ENCODE measurements at regions not wholly inside any gene's neighbourhood (a gene's known extent, or its start where the extent isn't known, plus 50 kb on each side); places are given as distances from the start of the nearest gene placed in this dataset.

DNA sequence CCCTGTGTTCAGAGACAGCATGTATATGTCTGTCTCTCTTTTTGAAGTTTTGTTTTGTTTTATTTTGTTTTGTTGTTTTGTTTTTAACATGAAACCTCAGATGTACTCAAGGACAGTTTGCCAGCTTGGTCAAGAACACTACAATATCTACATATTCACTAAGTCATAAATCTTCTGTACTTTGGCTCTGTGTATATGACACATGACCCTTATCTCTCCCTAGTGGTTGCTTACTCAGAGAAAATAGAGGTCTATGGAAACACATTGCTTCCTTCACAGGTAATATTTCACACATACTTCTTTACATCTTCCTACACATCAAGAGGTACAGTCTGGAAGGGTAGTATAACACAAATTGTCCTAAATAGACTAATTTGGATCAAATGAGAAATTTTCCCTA is 312.6 kb upstream of the VRK2 start:
- Mint-ChIP-seq H3K4me1 (ENCODE audit: low read depth) (no peaks in the 10 kb centered on the region), H3K27me3 (no peaks in the 10 kb centered on the region), H3K36me3 (no peaks in the 10 kb centered on the region), H3K4me3 (no peak overlapping the region), H3K9me3 (no peaks in the 10 kb centered on the region), H3K27ac (no peak overlapping the region)
- DNase-seq: no peak
- ChIA-PET CTCF (no interaction called here), POLR2A (no interaction called here)
- intact Hi-C loops (cut with micrococcal nuclease): no loop called here

DNA sequence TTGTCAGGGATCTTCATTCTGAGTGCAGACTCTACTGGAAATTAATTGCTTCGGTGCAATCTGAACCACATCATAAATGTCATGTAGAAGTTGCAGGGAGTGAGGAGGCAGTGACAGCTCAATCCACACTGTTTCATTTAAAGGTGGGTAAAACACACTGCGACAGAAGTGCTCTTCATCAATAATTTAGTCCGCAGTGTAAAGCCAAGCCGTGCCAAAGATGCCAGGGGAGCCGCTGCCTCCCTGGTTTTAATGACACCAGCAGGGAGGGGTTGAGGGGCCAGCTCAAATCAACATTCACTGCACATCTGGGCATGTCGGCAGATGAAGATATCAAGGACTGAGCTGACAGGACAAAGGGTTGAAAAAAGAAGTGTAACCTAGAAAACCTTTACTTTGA is 305.7 kb upstream of the VRK2 start:
- H3K36me3 Mint-ChIP-seq: no peaks in the 10 kb centered on the region
- no peak for DNase-seq
- intact Hi-C loops (cut with micrococcal nuclease): no loop called here
- CTCF ChIA-PET: interaction anchor here (0.8 kb wide), 1 partner anchor 20 kb away, joined by 3 read pairs; no protein-coding TSS in a partner anchor
- H3K4me3 Mint-ChIP-seq: no peak overlapping the region
- no peaks in the 10 kb centered on the region for H3K4me1 Mint-ChIP-seq (ENCODE audit: low read depth)
- no peaks in the 10 kb centered on the region for H3K27me3 Mint-ChIP-seq
- H3K9me3 Mint-ChIP-seq: no peaks in the 10 kb centered on the region
- no peak overlapping the region for H3K27ac Mint-ChIP-seq
- POLR2A ChIA-PET: no interaction called here

DNA sequence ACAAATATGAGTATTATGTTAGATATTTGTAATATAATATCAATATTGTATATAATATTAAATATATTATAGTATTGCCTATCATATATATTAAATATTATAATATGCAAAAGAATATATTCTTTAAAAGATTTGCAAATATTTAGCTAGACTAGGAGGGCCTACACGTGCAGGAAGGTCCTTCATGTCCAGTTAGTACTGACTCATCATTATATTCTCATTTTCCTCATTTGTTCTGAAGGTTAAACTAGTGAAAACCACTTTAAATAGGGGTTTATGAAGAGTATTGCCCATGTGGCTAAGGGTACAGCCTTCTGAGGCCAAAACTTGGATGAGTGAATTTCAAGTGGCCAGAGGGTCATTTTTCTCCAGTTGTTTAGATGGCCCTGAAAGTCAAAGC is 293.0 kb upstream of the VRK2 start:
- POLR2A ChIA-PET: no interaction called here
- Mint-ChIP-seq H3K36me3 (no peaks in the 10 kb centered on the region), H3K4me1 (ENCODE audit: low read depth) (no peaks in the 10 kb centered on the region), H3K27ac (no peak overlapping the region), H3K9me3 (no peaks in the 10 kb centered on the region), H3K27me3 (no peaks in the 10 kb centered on the region), H3K4me3 (no peak overlapping the region)
- intact Hi-C loops (cut with micrococcal nuclease): no loop called here
- DNase-seq: no peak
- CTCF ChIA-PET: no interaction called here

DNA sequence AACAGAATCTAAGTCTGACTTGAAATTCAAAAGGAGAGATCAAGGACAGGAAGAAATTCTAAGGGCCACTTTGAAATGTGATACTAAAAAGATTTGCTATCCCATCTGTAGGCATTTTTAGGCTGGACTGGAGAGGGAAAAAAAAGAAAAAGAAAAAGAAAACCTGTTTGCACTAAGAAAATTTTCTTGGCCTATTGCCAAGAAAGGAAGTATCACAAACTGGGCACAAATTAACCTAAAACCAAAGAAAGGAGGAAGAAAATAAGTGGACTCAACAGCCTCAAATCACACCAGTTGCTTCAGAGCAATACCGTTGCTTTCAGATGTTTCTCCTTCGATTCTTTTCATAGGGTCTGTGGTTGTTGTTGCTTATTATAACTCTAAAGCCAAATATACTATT is 287.9 kb upstream of the VRK2 start:
- Mint-ChIP-seq H3K27ac (no peak overlapping the region), H3K9me3 (no peaks in the 10 kb centered on the region), H3K4me3 (no peak overlapping the region), H3K27me3 (no peaks in the 10 kb centered on the region), H3K4me1 (ENCODE audit: low read depth) (no peaks in the 10 kb centered on the region), H3K36me3 (no peaks in the 10 kb centered on the region)
- intact Hi-C loops (cut with micrococcal nuclease): loop anchor here (2.0 kb wide), 1 partner anchor 38 kb away; no protein-coding TSS in a partner anchor
- ChIA-PET POLR2A (no interaction called here), CTCF (interaction anchor here (1.1 to 2.3 kb wide), 5 partner anchors 11 to 689 kb away, joined by 3 to 7 read pairs (median 5); no protein-coding TSS in a partner anchor)
- DNase-seq: no peak

DNA sequence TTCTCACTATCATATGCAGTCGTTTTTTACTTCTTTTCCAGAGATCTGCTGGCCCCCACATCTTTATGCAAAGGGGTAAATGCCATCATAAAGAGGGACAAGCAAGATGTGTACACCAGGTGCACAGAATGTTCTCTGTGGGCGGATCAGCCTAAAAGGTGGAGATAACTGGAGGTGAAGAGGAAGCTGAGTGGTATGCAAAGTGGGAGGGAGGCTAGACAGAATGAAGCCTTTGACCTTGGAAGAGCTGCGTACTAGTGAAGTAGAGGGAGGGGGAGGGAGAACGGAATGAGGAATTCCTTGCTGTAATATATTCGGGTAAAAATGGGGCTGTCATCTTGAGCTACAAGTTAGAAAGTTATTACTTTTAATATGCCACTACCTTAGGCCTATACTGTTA is 287.5 kb upstream of the VRK2 start:
- intact Hi-C loops (cut with micrococcal nuclease): loop anchor here (2.0 kb wide), 1 partner anchor 38 kb away; no protein-coding TSS in a partner anchor
- ChIA-PET POLR2A (no interaction called here), CTCF (interaction anchor here (0.7 to 2.3 kb wide), 7 partner anchors 10 to 689 kb away, joined by 3 to 7 read pairs (median 5); no protein-coding TSS in a partner anchor)
- Mint-ChIP-seq H3K4me1 (ENCODE audit: low read depth) (no peaks in the 10 kb centered on the region), H3K27me3 (no peaks in the 10 kb centered on the region), H3K4me3 (no peak overlapping the region), H3K9me3 (no peaks in the 10 kb centered on the region), H3K27ac (no peak overlapping the region), H3K36me3 (no peaks in the 10 kb centered on the region)
- DNase-seq: no peak

DNA sequence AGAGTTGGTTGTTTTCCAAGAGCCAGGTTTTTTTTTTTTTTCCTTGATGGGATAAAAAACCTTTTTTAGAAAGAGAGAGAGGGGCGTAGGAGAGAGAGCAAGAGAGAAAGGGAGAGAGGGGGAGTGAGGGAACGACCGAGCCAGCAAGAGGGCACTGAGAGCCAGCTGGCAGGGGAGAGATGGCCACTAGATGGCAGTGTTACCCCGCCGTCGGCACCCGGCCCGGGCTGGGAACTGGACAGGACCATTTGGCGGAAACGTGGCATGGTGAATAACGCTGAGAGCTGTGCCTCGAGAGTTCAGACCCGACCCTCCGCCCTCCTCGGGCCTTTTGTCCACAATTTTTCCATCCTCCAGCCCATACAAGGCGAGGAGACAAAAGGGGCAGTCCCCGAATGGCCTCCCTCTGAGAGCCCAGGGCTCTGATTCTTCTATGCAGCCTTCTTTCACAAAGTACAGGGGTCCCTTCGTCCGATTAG is 286.7 kb upstream of the VRK2 start:
- CTCF ChIA-PET: interaction anchor here (0.7 to 2.3 kb wide), 12 partner anchors 9 to 1029 kb away, joined by 3 to 7 read pairs (median 3); no protein-coding TSS in a partner anchor
- no peaks in the 10 kb centered on the region for H3K4me1 Mint-ChIP-seq (ENCODE audit: low read depth)

DNA sequence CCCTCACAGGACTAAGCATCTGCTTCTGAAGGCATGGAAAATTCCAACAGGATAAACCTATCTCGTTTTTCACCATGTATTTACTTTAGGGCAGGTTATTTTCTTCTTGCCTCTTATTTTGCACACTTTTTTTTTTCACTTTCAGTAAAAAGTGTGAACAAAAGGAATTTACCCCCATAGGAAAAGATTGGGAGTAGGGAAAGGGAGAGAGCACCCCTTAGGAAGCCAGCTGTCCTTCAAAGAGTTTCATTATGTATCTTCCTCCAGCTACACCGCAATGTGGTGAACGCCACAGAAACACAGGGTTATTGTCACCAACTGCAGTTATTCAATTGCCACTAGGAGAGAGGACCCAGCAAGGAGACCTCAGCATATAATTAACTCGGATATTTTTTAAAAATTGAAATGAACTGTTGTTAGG is 286.2 kb upstream of the VRK2 start:
- Mint-ChIP-seq H3K27me3 (no peaks in the 10 kb centered on the region), H3K27ac (no peak overlapping the region), H3K4me3 (no peak overlapping the region), H3K36me3 (no peaks in the 10 kb centered on the region), H3K4me1 (ENCODE audit: low read depth) (no peaks in the 10 kb centered on the region), H3K9me3 (no peaks in the 10 kb centered on the region)
- no peak for DNase-seq
- intact Hi-C loops (cut with micrococcal nuclease): loop anchor here (1.0 kb wide), 1 partner anchor 688 kb away; no protein-coding TSS in a partner anchor
- CTCF ChIA-PET: interaction anchor here (0.7 to 2.3 kb wide), 9 partner anchors 9 to 1029 kb away, joined by 3 to 7 read pairs (median 3); no protein-coding TSS in a partner anchor
- POLR2A ChIA-PET: no interaction called here

More for the DNA sequence above, 286.7 kb upstream of the VRK2 start:
- intact Hi-C loops (cut with micrococcal nuclease): loop anchor here (1.0 to 2.0 kb wide), 2 partner anchors 39 to 688 kb away; no protein-coding TSS in a partner anchor
- DNase-seq: peak; percentile 83
- no peaks in the 10 kb centered on the region for H3K9me3 Mint-ChIP-seq
- no peaks in the 10 kb centered on the region for H3K27me3 Mint-ChIP-seq
- H3K27ac Mint-ChIP-seq: no peak overlapping the region
- POLR2A ChIA-PET: no interaction called here
- no peaks in the 10 kb centered on the region for H3K36me3 Mint-ChIP-seq
- no peak overlapping the region for H3K4me3 Mint-ChIP-seq

DNA sequence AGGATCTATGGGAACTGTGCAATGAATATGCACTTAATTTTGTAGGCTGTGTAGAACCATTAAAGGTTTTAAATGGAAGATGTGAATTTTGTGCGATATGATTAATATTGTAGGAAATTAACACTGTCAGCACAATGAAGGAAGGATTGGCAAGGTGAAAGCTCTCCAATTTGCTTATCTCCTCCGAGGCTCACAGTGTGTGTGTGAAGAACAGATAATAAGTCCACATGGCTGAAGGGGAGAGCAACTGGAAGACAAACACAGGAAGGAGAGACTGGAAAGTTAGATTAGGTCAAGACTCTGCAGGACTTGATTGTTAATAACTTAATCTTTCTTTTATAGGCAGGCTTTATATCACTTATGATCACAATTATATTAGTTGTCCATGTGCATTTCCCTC is 269.7 kb upstream of the VRK2 start:
- intact Hi-C loops (cut with micrococcal nuclease): no loop called here
- no peaks in the 10 kb centered on the region for H3K36me3 Mint-ChIP-seq
- no peak overlapping the region for H3K4me3 Mint-ChIP-seq
- H3K9me3 Mint-ChIP-seq: no peaks in the 10 kb centered on the region
- no peaks in the 10 kb centered on the region for H3K27me3 Mint-ChIP-seq
- H3K4me1 Mint-ChIP-seq (ENCODE audit: low read depth): no peaks in the 10 kb centered on the region
- H3K27ac Mint-ChIP-seq: no peak overlapping the region
- no peak for DNase-seq
- ChIA-PET CTCF (no interaction called here), POLR2A (no interaction called here)

DNA sequence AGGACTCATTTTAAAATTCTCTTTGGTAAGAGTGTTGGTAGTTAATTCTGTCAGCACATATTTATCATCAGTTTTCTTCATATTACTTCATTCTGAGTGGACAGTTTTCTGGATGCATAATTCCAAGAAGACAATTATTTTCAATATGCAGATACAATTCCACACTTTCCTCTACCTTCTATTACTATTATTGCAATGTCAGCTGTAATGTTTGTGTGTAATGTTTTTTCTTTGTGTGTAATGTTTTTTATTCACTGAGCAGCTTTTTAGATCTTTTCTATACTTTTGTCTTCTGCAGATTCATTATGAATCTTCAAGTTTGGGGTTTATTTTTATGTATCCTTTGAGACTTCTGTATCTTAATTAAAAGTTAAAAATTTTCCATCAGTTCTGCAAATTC is 264.0 kb upstream of the VRK2 start:
- Mint-ChIP-seq H3K36me3 (no peaks in the 10 kb centered on the region), H3K9me3 (no peaks in the 10 kb centered on the region), H3K27me3 (no peaks in the 10 kb centered on the region), H3K4me1 (ENCODE audit: low read depth) (no peaks in the 10 kb centered on the region), H3K27ac (no peak overlapping the region), H3K4me3 (no peak overlapping the region)
- DNase-seq: no peak
- CTCF ChIA-PET: no interaction called here
- intact Hi-C loops (cut with micrococcal nuclease): no loop called here
- POLR2A ChIA-PET: no interaction called here

DNA sequence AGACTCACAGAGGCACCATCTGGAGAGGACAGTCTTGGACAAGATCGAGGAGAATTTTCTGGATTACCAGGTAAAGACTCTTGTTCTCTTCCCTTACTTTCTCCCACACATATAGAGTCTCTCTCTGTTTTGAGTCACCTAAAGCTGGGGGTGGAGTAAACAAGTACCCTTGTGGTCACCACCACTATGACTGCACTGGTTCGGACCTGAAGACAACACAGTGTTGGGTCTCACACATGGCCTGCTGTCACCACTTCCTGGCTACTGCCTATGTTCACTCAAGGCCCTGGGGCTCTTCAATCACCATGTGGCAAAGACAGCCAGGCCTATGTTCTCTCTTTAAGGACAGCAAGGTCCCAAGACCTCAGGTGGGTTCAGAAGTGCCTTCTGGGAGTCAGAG is 253.3 kb upstream of the VRK2 start:
- Mint-ChIP-seq H3K36me3 (no peaks in the 10 kb centered on the region), H3K4me3 (no peak overlapping the region), H3K9me3 (peaks cover 6% of the 10 kb centered on the region), H3K27me3 (no peaks in the 10 kb centered on the region), H3K27ac (no peak overlapping the region), H3K4me1 (ENCODE audit: low read depth) (no peaks in the 10 kb centered on the region)
- no peak for DNase-seq
- intact Hi-C loops (cut with micrococcal nuclease): no loop called here
- POLR2A ChIA-PET: no interaction called here
- CTCF ChIA-PET: no interaction called here

DNA sequence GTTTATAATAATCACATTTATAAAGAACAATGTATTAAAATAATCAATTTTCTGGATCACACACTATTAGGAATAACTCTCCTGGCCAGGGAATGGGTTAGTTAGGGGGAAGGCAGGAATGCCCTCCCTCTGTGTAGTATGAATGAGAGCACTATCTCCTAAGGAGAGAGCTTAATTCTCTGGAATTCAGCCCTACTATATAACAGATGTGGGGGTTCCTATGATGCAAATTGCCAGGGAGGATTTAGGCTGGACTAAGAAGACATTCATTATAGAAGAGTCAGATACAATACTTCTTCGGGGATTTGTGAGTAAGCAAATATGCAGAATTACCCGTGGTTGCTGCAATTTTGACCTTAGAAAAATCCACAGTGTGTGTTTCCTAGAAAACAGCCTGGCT is 250.1 kb upstream of the VRK2 start:
- Mint-ChIP-seq H3K27ac (no peak overlapping the region), H3K9me3 (peaks cover 8% of the 10 kb centered on the region), H3K36me3 (peaks cover 3% of the 10 kb centered on the region), H3K4me3 (no peak overlapping the region), H3K4me1 (ENCODE audit: low read depth) (no peaks in the 10 kb centered on the region), H3K27me3 (no peaks in the 10 kb centered on the region)
- CTCF ChIA-PET: no interaction called here
- intact Hi-C loops (cut with micrococcal nuclease): no loop called here
- POLR2A ChIA-PET: no interaction called here
- no peak for DNase-seq

DNA sequence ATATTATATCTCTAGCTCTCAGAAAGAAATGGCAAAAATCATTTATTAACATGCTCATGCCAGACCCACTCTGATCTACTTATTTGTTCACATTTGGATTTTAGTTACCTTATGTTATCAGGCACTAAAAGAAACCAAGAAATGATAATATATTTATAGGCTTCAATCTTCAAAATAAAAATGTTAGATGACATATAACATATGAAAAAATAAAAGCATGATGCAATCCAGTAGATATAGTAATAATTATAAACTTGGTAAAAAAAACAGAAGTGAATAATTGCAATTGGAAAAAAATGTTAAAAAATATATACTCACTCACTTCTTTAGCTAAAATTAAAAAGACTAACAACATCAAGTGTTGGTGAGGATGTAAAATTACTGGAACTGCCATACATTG is 248.3 kb upstream of the VRK2 start:
- Mint-ChIP-seq H3K27ac (no peak overlapping the region), H3K36me3 (peaks cover 3% of the 10 kb centered on the region), H3K9me3 (peaks cover 6% of the 10 kb centered on the region), H3K27me3 (no peaks in the 10 kb centered on the region), H3K4me1 (ENCODE audit: low read depth) (no peaks in the 10 kb centered on the region), H3K4me3 (no peak overlapping the region)
- no peak for DNase-seq
- intact Hi-C loops (cut with micrococcal nuclease): no loop called here
- ChIA-PET CTCF (no interaction called here), POLR2A (no interaction called here)

DNA sequence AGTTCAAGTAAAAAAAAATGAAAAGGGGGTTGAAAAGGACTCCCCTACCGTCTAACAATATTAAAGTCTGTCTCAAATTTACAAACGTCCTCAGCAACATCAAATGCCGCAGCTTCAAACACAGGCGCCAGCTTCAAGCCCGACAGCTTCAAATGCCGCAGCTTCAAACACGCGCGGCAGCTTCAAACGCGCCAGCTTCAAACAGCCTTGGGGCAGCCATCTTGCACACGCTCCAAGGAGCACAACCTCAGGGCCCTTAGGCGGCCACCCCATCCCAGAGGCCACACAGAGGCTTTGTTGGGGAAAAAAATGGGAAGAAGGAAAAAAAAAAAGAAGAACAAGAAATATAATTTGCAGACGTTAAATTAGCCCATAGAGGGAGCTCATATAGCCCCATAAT is 244.4 kb upstream of the VRK2 start:
- ChIA-PET CTCF (interaction anchor here (0.6 kb wide), 1 partner anchor 1464 kb away, joined by 3 read pairs; no protein-coding TSS in a partner anchor), POLR2A (no interaction called here)
- peaks cover 3% of the 10 kb centered on the region for H3K36me3 Mint-ChIP-seq
- DNase-seq: no peak
- no peak overlapping the region for H3K4me3 Mint-ChIP-seq
- H3K4me1 Mint-ChIP-seq (ENCODE audit: low read depth): no peaks in the 10 kb centered on the region
- H3K9me3 Mint-ChIP-seq: peaks cover 6% of the 10 kb centered on the region
- intact Hi-C loops (cut with micrococcal nuclease): no loop called here
- no peak overlapping the region for H3K27ac Mint-ChIP-seq
- no peaks in the 10 kb centered on the region for H3K27me3 Mint-ChIP-seq
